ENCODE measurements at regions not wholly inside any gene's neighbourhood (a gene's known extent, or its start where the extent isn't known, plus 50 kb on each side); places are given as distances from the start of the nearest gene placed in this dataset.

GRCh38 chr18:11322006-11322405 lies 172.6 kb upstream of the PIEZO2 start:
- DNase-seq (ENCODE audit: low read depth in 2 of 2) = no peak

- no peak for DNase-seq (ENCODE audit: low read depth in 2 of 2)
These were observed 171.6 kb upstream of the PIEZO2 start for GRCh38 chr18:11320986-11321385.

DNA sequence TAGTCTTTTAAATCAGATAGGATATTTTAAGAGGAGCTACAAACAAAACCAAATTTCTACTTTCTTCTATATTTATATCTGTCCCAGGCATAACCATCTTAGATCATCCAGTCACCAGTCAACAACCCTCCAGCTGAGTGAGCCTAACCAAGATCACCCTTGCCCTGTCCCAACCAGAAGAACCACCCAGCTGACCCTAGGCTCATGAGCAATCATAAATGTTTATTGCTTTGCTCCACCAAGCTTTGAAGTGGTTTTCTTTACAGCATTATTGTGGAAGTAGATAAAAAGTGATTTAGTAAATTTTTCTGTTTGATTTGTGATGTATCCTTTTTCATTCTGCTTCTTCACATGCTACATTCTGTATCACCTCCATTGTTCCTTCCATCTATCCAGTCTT lies 167.2 kb upstream of the PIEZO2 start:
- DNase-seq (ENCODE audit: low read depth in 2 of 2) = no peak

DNA sequence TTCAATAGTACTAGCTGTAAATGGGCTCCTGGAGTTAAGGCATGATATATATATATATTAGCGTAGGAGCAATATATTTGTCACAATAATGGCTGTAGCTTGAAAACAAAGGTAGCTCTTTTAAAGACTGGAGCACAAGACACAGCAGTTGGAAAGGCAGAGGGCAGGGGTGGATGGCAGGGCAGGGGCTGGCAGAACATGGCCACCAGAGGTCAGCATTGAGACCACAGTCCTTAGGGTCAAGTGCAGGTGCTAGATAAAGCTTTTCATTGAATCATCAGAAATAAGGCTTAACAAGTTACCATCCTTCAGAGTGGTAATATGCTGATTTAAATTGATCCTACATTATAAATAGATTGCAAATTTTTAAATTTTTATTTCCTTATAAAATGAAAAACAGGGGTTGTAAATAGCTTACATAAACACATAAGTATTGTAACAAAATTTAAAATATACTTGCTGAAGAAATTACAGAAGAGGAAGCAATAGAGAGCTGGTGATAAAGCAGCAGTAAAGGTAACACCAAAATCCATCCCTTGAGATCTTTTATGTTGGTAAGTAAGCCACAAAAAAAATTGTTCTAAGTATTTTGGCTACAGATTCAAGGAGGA lies 161.2 kb upstream of the PIEZO2 start:
- peak in 1 of 2 donors; percentile 11 for DNase-seq (ENCODE audit: low read depth in 2 of 2)

DNA sequence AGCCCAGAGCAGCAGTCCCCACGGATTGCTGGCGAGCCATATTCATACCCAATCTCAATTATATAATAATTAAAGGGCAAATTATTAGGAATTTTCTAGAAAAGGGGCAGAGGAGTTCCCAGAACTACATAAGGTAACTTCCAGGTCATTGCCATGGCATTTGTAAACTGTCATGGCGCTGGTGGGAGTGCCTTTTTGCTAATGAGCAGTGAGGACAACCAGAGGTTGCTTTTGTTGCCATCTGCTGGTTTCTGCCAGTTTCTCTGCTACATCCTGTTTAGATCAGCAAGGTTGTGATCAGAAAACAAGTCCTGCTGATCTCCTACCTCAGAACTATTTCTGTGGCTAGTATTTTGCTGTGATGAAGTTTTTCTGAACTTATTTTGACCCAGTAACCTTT lies 159.8 kb upstream of the PIEZO2 start:
- DNase-seq (ENCODE audit: low read depth in 2 of 2) = no peak

DNA sequence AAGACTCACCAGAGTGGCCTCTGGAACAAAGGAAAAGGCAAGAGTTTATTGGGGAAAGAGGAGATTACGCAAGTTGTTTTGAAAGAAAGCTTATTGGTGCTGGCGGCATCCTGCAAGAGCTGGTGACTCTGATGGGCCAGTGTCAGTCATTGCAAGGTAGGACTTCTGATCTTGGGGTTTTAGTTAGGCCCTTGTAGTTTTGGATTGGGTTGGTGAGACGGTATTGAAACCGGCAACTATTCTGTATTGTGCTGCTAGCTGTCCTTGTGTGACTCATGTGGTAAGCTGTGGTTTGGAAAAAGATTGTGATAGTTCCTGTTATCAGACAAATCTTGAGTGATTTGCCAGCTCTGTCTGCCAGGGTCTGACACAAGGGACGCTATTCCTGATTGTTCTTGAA lies 159.1 kb upstream of the PIEZO2 start:
- no peak for DNase-seq (ENCODE audit: low read depth in 2 of 2)

DNA sequence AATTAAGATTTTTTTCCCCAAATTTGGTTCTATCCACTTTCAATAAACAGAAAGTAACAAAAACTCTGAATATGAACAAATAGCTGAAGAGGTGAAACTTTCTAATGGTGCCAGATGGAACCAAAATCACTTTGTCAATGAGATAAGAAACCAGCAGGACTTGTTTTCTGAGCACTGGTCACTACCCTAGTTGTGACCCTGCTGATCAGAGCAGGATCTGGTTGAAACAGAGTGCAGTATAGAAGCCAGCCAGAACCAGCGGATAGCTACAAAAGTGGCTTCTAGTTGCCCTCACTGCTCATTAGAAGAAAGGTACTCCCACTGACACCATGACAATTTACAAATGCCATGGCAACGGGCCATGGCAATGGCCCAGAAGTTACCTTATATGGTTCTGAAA lies 158.3 kb upstream of the PIEZO2 start:
- DNase-seq (ENCODE audit: low read depth in 2 of 2) = no peak

DNA sequence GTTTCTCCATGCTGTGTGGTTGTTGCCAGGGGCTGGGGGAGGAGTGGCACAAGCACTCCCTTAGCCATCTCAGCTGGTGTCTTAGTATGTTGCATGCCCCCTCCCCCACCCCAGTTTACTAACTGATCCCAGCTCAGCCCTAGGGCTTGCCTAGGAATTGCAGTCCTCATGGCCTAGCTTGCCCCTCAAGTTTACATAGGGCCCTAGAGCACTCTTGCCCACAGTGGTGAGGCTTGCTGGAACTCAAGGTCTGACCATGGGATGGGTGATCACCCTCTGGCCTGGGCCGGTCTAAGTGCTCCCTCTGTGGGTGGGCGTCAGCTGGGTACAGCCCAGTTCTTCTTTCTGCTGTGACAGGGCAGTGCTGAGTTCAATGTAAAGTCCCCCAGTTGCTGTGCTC lies 156.1 kb upstream of the PIEZO2 start:
- DNase-seq (ENCODE audit: low read depth in 2 of 2) = no peak

DNA sequence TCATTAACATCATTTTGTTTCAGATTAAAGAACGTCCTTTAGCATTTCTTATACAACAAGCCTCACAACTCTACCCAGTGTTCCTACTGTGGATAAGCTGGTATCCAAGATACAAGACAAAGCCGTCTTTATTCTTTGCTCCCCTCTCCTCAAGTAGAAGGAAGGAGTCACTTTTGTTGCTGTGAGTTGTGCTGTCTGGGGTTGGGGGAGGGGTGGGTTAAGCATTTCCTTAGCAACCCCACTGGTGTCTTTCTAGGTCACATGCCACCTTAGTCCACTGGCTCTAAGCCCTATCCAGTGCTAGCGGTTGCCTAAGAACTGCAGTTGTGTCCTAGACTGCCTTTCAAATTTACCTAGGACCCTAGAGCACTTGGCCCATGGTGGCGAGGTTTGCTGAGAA lies 155.6 kb upstream of the PIEZO2 start:
- DNase-seq (ENCODE audit: low read depth in 2 of 2) = no peak

DNA sequence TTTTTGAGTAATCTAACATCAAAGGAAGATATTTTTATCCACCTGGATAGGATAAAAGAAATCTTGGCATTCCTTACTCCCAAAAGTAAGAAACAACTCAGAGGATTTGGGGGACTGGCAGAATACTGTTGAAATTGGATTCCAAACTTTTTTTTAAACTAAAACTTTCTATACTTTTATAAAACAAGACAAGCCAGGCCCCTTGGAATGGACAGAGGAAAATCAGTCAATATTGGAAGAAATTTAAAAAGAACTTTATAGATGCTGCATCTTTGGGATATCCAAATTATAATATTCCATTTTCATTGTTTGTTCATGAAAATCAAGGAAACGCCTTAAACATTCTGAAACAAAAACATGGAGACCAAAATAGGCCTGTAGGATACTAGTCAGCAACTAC lies 147.6 kb upstream of the PIEZO2 start:
- DNase-seq (ENCODE audit: low read depth in 2 of 2) = no peak

GRCh38 chr18:11293794-11294193 lies 144.4 kb upstream of the PIEZO2 start:
- no peak for DNase-seq (ENCODE audit: low read depth in 2 of 2)

GRCh38 chr18:11290786-11291185 lies 141.4 kb upstream of the PIEZO2 start:
- DNase-seq (ENCODE audit: low read depth in 2 of 2) = no peak

- DNase-seq (ENCODE audit: low read depth in 2 of 2) = no peak
These were observed 139.9 kb upstream of the PIEZO2 start for GRCh38 chr18:11289248-11289647.

DNA sequence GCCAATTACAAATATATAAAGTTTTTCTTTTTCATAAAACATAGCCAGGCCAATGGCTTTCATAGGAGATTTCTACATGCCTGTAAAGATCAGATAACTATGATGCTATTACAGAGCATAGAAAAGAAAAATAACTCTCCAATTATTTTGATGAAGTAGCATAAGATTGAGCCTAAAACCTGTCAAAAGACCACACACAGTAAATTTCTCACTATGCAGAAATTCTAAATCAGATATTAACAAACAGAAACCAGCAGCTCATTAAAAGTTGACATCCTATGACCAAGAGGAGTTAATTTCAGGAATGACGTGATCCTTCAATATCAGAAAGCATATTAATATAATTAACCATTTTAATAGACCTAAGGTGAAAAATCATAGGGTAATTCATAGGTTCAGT lies 139.0 kb upstream of the PIEZO2 start:
- DNase-seq (ENCODE audit: low read depth in 2 of 2) = no peak

- DNase-seq (ENCODE audit: low read depth in 2 of 2) = no peak
These were observed 137.1 kb upstream of the PIEZO2 start for GRCh38 chr18:11286431-11286830.

DNA sequence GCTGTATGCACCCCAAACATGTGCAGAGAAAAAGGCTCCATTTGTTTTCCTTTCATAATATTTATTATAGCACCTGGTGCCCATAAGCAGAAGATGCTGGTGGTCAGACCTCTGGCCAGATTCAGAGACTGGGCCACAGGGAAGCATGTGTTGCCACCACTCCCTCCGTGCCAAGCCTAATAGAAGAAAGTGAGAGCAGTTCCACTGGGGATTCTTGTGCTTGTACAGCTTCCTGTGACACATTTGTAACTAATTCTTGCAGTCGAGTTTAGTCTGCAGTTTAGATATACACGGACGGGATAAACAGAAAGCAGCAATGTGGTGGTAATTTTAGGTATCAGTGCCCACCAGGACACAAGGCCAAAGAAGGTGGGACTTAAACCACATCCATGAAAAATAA lies 135.4 kb upstream of the PIEZO2 start:
- no peak for DNase-seq (ENCODE audit: low read depth in 2 of 2)

DNA sequence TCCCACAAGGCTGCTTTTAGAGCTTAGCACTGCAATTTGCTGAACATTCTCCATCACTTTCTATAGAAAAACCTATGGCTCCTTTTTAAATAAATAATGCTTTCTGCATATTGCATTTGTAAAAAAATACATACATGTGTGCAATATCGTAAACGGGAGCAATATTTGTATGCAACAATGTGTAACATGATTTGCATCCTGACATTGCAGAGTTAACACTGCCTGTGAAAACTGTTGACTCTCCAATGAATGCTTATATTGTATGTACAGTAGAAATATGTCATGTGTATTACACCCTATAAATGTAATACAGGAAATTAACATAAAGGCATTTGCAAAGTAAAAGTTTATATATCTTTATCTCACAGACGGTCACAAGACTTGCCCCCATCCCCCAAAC lies 135.0 kb upstream of the PIEZO2 start:
- no peak for DNase-seq (ENCODE audit: low read depth in 2 of 2)

- no peak for DNase-seq (ENCODE audit: low read depth in 2 of 2)
These were observed 134.3 kb upstream of the PIEZO2 start for GRCh38 chr18:11283479-11284161.

- no peak for DNase-seq (ENCODE audit: low read depth in 2 of 2)
These were observed 130.1 kb upstream of the PIEZO2 start for GRCh38 chr18:11279461-11279860.

GRCh38 chr18:11276678-11277077 lies 127.3 kb upstream of the PIEZO2 start:
- DNase-seq (ENCODE audit: low read depth in 2 of 2) = no peak

DNA sequence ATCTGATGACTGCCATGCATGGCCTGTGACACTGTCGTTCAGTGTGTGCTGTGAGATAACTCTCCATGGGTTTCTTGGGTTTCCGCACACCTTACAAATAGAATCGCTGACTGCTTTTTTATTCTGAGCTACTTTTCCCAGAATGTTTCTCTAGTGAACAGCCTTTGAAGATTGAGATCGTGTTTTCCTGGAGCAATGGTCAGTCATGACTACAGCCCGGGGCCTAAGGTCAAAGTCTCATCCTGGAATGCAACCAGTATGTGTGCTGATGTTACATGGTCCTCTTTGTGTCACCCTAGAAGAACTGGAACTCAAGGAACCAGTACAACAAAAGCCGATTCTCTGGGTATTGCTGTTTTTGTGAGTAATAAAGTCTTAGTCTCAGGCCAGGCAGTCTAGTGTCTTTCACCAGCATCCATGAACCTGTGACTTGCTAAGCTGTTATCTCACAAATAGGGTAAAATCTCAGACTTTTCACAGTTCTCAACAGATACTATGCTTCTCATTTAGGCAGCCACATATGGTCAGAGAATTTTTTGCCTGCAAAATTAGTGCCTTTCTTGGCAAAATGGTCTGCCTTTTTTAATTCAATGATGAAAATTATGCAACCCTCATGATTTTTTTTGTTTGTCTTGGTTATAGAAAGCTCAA lies 124.9 kb upstream of the PIEZO2 start:
- no peak for DNase-seq (ENCODE audit: low read depth in 2 of 2)

- DNase-seq (ENCODE audit: low read depth in 2 of 2) = no peak
These were observed 123.1 kb upstream of the PIEZO2 start for GRCh38 chr18:11272516-11272915.

GRCh38 chr18:11271954-11272353 lies 122.6 kb upstream of the PIEZO2 start:
- DNase-seq (ENCODE audit: low read depth in 2 of 2) = no peak

All from stimulated activated CD8-positive, alpha-beta memory T cell treated with anti-CD3 and anti-CD28 coated beads, Interleukin-15, amount 100 ng/mL, for 48 hours (primary cell).